H1 (cell line): ENCODE measurements at regions not wholly inside any gene's neighbourhood (a gene's known extent, or its start where the extent isn't known, plus 50 kb on each side); places are given as distances from the start of the nearest gene placed in this dataset.

Source experiments
- BACH1 ChIP-seq: IDR thresholded peaks from 2 replicates; pipeline ENCODE4 v1.6.1; 2012; ENCODE audit warnings: low read length, improper control_type of control experiment
- CHD7 ChIP-seq: fragments of 300-600 bp; sonication (generic); IDR thresholded peaks from 2 replicates; pipeline ENCODE4 v1.7.1; 2012; ENCODE audit warnings: low read length, moderate library complexity, mild to moderate bottlenecking, inconsistent platforms; ENCODE audit not compliant: insufficient replicate concordance
- HDAC6 ChIP-seq: IDR thresholded peaks from one replicate; pipeline ENCODE4 v1.7.1; 2012; ENCODE audit warnings: low read depth, mild to moderate bottlenecking, inconsistent platforms, low read length, moderate library complexity
- JUND ChIP-seq: IDR thresholded peaks from 2 replicates; pipeline ENCODE4 v1.6.1; 2011; ENCODE audit warnings: mild to moderate bottlenecking, improper control_type of control experiment, low read length
- KDM4A ChIP-seq: IDR thresholded peaks from one replicate; pipeline ENCODE4 v1.7.1; 2012; ENCODE audit warnings: low read depth, mild to moderate bottlenecking, moderate library complexity, low read length, inconsistent platforms; ENCODE audit not compliant: severe bottlenecking
- KDM5A ChIP-seq: fragments of 200-600 bp; IDR thresholded peaks from 2 replicates; pipeline ENCODE4 v1.7.1; 2012; ENCODE audit warnings: mild to moderate bottlenecking, low read length, inconsistent platforms, mixed read lengths
- POU5F1 ChIP-seq: IDR thresholded peaks from 2 replicates; pipeline ENCODE4 v1.6.1; 2011; ENCODE audit warnings: low read depth, mild to moderate bottlenecking, low read length, moderate library complexity
- SIN3A ChIP-seq, 2 experiments: IDR thresholded peaks in 1 of 2; conservative IDR thresholded peaks in 1 of 2; 2 replicates each; pipeline ENCODE4 v1.6.1; 2011 to 2012; ENCODE audit warnings: low read length in 2 of 2, improper control_type of control experiment in 1 of 2, low read depth in 1 of 2, mild to moderate bottlenecking in 1 of 2
- TAF7 ChIP-seq: optimal IDR thresholded peaks from 2 replicates; pipeline ENCODE3; 2011; ENCODE audit warnings: low read depth, mild to moderate bottlenecking, inconsistent platforms, low read length, moderate library complexity, borderline replicate concordance

GRCh38 chr1:239112101-239112935 lies 274.1 kb upstream of the CHRM3 start (continued):
- TF ChIP-seq SIN3A (conservative IDR thresholded peaks at IDR 0.05 in 1 of 2, IDR thresholded peaks at IDR 0.05 in 1 of 2; ENCODE audit: low read depth in 1 of 2, low read length in 2 of 2) (no peak), HDAC6 (no peak), KDM5A (no peak), TAF7 (no peak), CHD7 (no peak), BACH1 (no peak), POU5F1 (no peak), KDM4A (no peak), JUND (no peak)
